ENCODE measurements at regions not wholly inside any gene's neighbourhood (a gene's known extent, or its start where the extent isn't known, plus 50 kb on each side); places are given as distances from the start of the nearest gene placed in this dataset.
"Not testable (repeated sequence)": the region's sequence is repeated elsewhere in the genome, so short reads cannot be mapped to it uniquely, and the experiment has no call there.

GRCh38 chr6:166877906-166878305 lies 78.4 kb downstream of the RNASET2 start:
- no peak for DNase-seq

DNA sequence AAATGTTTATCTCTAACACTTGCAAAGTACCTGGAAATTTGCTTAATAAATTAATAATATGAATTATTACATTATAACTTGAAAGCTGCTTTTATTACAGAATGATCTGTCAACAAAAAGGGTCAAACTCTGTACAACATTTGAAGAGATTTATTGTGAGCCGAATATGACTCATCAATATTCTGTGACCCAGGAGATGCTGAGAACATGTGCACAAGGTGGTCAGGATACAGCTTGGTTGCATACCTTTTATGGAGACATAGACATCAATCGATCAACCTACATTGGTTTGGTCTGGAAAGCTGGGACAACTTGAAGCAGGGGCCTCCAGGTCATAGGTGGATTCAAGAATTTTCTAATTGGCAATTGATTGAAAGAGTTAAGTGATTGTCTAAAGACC lies 79.0 kb downstream of the RNASET2 start:
- no peak for DNase-seq

DNA sequence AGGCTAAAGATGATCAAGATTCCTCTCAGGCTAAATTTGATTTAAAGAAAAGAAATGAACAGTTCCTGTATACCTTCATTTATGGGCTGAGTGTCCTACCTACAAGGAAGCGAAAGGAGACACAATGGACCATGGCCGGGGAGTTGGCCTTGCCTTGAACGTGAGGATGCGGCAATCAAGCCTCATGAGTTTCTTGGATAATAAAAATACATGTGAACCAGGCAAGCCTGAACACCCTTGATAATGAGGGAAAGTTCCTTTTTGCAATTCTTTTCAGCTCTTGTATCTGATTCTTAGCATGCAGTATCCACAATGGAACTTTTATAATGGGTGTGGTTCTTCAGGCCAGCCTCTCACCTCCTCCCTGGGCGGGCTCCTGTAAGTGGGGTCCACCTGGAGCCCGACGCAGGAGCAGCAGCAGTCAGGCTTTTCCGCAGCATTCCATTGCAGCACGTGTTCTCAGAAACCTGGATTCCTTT lies 83.8 kb downstream of the RNASET2 start:
- DNase-seq: no peak

- DNase-seq: no peak
These were observed 85.6 kb downstream of the RNASET2 start for GRCh38 chr6:166870602-166871208.

DNA sequence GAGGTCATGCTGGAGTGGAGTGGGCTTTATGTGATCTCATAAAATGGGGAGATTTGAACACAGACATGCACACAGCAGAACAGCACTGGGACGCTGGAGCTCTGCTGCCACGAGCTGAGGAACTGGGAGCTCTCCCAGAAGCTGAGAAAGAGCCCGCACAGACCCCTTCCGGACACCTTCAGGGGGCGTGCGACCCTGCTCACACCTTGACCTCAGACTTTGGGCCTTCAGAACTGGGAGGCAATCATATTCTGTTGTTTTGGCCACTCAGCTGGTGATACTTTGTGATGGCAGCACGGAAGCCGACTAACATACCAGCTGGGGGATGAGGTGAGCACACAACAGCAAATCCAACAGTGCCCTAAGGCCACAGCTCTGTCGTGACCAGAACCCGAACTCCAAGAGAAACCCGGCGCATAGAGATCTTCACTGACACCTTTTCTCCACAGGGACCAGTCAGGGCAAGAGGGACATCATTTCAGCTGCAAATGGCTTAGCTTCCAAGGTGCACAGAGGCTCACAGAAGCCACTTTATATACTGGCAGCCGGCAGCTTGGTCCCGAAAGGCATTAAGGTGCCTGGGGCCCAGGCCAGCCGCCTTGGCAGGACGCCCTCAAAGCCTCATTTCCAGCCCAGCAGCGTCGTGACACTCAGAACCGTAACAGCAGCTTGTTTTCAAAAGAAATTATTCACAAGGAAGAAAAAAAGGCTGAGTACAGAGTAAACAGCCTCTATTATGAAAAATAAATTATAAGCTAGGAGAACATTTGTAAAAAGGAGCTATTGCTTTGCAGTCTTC lies 89.3 kb downstream of the RNASET2 start:
- DNase-seq: no peak

- no peak for DNase-seq
These were observed 92.0 kb downstream of the RNASET2 start for GRCh38 chr6:166864333-166864732.

DNA sequence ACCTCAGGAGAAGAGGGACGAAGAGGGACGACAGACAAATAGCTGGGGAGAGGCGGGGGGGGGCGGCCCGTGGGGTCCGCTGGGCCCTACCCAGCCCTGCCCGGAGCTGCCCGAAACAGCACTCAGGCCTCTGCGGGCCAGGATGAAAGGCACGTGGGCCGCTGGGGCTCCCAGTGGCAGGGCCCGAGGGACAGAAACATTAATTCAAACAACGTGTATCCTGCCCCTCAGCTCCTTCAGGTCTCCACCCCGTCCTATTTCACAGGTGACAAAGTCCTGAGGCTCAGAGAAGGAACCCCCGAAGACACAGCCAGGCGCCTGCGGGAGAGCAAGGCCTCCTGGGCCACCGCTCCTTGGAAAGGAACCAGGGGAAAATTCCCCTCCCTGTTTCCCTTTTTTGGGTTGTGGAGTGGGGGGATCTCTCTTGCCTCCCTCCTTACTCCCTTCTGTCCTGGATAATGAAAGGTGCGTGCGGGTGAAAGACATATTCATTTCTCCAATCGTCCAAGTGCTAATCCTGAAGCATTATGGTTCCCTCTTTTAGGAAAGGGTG lies 93.3 kb downstream of the RNASET2 start:
- DNase-seq: no peak

DNA sequence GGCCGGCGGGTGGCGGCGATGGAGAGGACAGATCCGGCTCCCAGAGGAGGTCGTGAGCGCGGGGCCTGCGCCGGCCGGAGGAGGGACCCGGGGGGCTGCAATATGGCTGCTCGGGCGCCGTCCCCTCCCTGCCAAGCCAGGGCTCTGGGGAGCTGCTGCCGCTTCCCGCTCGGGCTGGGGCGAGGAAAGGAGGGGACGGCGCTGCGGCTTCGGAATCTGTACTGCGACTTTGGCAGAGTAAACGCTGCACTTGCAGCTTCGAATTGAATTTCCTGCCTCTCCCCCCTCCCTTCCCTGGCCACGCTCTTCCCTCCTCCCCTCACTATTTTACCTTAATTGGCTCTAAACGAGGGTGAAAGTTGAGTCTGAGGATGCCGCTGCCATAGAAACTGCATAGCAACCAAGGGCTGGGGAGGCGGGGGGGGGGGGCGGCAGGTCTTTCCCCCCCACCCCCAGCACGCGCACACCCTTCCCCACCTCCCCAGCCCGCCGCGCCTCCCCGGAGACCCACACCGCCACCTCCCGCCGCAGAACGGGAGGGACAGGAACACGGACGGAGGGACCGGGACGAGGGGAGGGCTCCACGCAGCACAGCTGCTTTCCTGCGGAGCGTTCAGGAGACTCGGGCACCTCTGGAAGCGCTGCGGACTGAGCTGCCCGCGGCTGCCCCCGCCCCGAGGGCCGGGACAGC lies 93.9 kb downstream of the RNASET2 start:
- no peak for DNase-seq

DNA sequence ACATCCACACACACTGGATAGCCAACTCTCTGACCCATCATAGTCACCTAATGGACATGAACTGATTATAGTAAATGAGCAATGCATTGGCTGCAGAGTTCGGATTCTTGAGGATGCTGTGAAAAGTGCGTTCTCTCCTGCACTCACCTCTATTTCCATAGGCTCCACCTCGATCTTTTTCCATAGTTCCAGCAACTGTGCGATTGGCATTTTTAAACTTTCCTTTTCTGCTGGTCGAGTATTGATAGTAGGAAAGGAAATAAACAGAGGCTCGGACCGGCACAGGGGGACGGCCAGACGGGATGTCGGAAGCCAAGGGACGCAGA lies 94.4 kb downstream of the RNASET2 start:
- no peak for DNase-seq

DNA sequence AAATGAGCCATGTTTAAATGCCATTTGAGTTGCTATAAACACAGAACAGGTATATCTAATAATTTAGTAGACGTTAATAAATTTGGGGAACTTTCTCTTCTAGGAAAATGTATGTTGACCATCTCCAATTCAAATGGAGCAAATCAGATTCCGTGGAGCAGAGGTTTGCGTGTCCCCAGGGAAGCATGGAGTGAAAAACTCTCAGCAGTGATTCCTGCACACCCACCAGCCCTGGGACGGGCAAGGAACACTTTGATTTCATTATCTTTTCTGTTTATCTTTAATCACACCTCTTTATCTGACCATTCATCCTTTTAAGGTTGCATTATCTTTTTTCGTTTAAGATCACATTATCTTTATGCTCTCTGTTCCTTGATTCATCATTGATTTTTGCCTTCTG lies 95.0 kb downstream of the RNASET2 start:
- no peak for DNase-seq

- no peak for DNase-seq
These were observed 96.0 kb downstream of the RNASET2 start for GRCh38 chr6:166860392-166860791.

GRCh38 chr6:166855416-166855815 lies 100.9 kb downstream of the RNASET2 start:
- no peak for DNase-seq

- DNase-seq: no peak
These were observed 102.7 kb downstream of the RNASET2 start for GRCh38 chr6:166853371-166854325.

DNA sequence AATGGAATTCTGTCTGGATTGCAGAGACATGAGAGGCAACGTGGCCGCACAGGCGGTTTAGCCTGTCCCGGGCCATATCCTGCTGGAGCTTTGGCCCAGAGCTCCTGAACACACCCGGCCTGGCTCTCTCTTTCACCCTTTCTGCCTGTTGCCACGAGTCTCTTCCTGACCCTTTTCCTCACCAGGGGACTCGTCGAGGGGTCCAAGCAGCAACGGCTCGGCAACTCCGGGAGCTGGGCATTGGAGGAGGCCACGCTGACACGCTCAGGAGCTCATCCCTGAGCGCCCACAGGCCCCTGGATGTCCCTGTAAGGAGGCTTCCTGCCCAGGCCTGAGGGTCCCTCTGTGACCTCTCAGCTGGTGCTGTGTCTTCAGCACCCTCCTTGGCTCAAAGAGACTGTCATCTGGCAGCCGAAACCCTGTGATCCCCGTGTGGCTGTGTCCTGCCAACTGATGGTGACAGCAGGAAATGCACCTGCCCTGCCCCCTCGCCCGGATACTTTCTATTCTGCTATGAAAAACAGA lies 103.8 kb downstream of the RNASET2 start:
- DNase-seq: no peak

DNA sequence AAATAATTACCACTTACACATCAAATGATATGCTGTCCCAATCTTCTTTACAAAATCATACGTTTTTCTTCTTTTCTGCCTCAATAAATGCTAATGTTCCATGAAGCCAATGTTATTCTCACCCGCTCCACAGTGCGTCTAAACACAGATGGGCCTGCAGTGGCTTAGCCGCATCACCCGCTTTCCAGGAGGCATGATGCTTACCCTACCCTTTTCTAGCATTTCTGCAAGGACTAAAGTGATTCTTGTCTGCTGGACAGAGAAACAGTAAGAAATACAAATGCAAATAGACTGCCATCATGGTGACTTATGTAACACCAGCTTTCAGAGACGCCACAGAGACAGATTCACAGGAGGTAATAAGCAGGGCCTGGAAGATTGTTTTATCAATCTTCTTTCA lies 104.4 kb downstream of the RNASET2 start:
- DNase-seq: no peak

GRCh38 chr6:166851426-166851825 lies 104.9 kb downstream of the RNASET2 start:
- no peak for DNase-seq

DNA sequence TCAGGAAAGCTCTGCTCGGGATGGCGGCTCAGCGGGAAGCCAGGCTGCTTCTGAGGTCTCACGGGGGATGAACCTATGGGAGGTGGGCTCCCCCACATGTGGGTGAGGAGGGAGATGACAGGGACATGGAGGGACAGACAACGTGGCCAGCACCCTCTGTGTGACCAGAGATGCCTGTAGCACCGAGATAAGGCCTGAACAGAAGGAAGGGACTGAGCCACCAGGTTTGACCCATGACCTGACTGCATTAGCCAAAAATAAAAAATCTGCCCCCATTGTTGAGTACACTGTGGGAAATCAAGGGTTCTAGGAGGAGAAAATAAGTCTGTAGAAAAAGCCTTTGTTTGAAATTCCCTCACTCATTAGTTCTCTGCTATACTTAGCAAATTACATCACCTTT lies 105.7 kb downstream of the RNASET2 start:
- DNase-seq: no peak

DNA sequence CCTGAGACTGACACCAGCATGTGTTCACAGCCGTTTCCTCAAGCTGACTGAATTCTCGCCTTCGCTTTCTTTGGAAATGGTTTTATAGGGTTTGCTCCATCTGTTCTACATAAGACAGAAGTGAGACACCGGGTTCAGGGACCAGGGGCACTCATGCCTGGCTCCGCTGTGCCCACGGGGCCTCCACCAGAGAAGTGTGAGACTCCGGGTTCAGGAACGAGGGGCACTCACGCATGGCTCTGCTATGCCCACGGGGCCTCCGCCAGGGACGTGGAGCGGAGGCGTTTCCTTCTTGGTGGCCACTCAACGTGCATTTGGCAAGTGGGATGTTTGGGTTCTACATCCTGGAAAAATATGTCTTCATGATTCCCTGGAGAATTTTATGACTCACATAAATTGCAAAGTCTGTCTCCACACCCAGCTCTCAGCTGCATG lies 106.6 kb downstream of the RNASET2 start:
- no peak for DNase-seq

DNA sequence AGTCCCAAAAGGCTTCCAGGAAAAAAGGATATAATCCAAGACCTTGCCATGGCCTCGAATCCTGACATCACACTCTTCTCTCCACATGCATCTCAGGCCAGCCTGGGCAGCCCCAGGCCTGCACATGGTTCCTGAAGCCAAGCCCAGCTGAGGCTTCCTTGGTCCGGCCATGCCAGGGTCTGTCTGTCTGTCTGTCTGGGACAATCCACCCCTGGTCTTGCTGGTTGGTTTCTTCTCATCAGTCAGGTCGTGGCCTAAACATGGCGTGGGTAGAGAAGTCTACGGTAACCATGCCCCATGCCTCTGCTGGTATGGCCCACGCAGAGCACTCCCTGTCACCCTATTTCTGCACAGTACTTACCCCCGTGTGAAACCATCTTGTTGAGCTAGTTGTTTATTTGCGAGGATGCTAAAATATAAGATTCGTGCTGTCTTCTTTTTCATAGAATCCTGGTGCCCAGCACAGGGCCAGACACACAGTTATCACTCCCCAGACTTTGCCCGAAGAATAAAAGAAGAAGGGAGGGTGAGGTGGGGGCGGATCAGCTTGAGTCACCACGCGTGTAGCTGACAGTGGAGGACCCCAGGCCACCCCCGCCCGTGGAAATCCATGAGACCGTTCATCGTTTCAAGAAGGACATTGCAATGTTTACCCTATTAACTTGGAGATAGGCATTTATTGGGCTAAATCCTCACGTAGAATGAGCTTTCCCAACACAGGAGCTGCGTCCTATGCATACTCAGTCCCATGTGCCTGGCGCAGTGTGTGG lies 107.2 kb downstream of the RNASET2 start:
- no peak for DNase-seq

- DNase-seq: not testable (repeated sequence)
These were observed 109.8 kb downstream of the RNASET2 start for GRCh38 chr6:166846446-166847142.

- no peak for DNase-seq
These were observed 113.7 kb downstream of the RNASET2 start for GRCh38 chr6:166842607-166843006.
